Spleen (tissue), 11 donors: ENCODE measurements at regions not wholly inside any gene's neighbourhood (a gene's known extent, or its start where the extent isn't known, plus 50 kb on each side); places are given as distances from the start of the nearest gene placed in this dataset.

Experiments used
- DNase-seq: peaks from one replicate; pipeline ENCODE4 v3.0.0-alpha.2; 2020
- H3K27ac ChIP-seq, 8 donors: fragments of 200-600 bp; sonication (generic) in 7 of 8; 1 replicate in 4 of 8; 2 replicates in 4 of 8; pipeline versions ENCODE4 v1.5.0 to v1.8.0; 2016 to 2021; ENCODE audit warnings: inconsistent platforms in 4 of 8, mild to moderate bottlenecking in 4 of 8, moderate library complexity in 1 of 8
- H3K27me3 ChIP-seq, 7 donors: fragments of 200-600 bp; sonication (generic) in 6 of 7; replicated peaks in 1 of 7; 1 replicate in 4 of 7; 2 replicates in 3 of 7; pipeline versions ENCODE4 v1.5.0 to v1.8.0; 2016 to 2021; ENCODE audit warnings: inconsistent platforms in 3 of 7, mild to moderate bottlenecking in 1 of 7
- H3K36me3 ChIP-seq, 6 donors: fragments of 200-600 bp; sonication (generic) in 5 of 6; 1 replicate in 4 of 6; 2 replicates in 2 of 6; pipeline versions ENCODE4 v1.5.0 to v1.8.0; 2016 to 2021; ENCODE audit warnings: inconsistent platforms in 2 of 6
- H3K4me1 ChIP-seq, 6 donors: fragments of 200-600 bp; sonication (generic) in 5 of 6; 1 replicate in 3 of 6; 2 replicates in 3 of 6; pipeline versions ENCODE4 v1.5.0 to v1.8.0; 2016 to 2021; ENCODE audit warnings: inconsistent platforms in 3 of 6
- H3K4me3 ChIP-seq, 8 donors: fragments of 200-600 bp; sonication (generic) in 7 of 8; 1 replicate in 4 of 8; 2 replicates in 4 of 8; pipeline versions ENCODE4 v1.5.0 to v1.8.0; 2016 to 2021; ENCODE audit warnings: inconsistent platforms in 4 of 8, mild to moderate bottlenecking in 4 of 8, moderate library complexity in 2 of 8
- H3K9me3 ChIP-seq, 8 donors: fragments of 200-600 bp; sonication (generic) in 7 of 8; 1 replicate in 4 of 8; 2 replicates in 4 of 8; pipeline versions ENCODE4 v1.5.0 to v1.8.0; 2016 to 2021; ENCODE audit warnings: inconsistent platforms in 4 of 8
- POLR2A ChIP-seq, 3 donors: fragments of 450-650 bp; IDR thresholded peaks; one replicate each; pipeline ENCODE4 v1.5.1; 2017; ENCODE audit warnings: antibody characterized with exemption in 3 of 3, mild to moderate bottlenecking in 1 of 3
- POLR2AphosphoS5 ChIP-seq, 3 donors: sonication (generic); formaldehyde crosslinking; IDR thresholded peaks; one replicate each; pipeline ENCODE4 v1.5.1; 2017; ENCODE audit warnings: antibody characterized with exemption in 3 of 3
- WGBS, 5 donors: extraction: QIAGEN DNeasy Blood & Tissue Kit in 3 of 5; methylation state at CpG; one replicate each; pipeline versions ENCODE4 v1.1.5 to v1.1.7; 2013 to 2018; 5-methylcytosine and 5-hydroxymethylcytosine counted together
- intact Hi-C: fragments of 100-400 bp; cut with DNase I; formaldehyde crosslinking; loops from one replicate; pipeline ENCODE4 v1.15.0; 2023; ENCODE audit warnings: low total_unique reads
- TF ChIP-seq, protein P1 (sequence below), 11 experiments: fragments of 200-600 bp in 7 of 11; fragments of 450-650 bp in 4 of 11; sonication (generic) in 4 of 11; IDR thresholded peaks in 8 of 11; conservative IDR thresholded peaks in 3 of 11; 1 replicate in 7 of 11; 2 replicates in 4 of 11; pipeline versions ENCODE4 v1.4.0 to v1.8.0; 2016 to 2021; ENCODE audit warnings: antibody characterized with exemption in 11 of 11, inconsistent platforms in 4 of 11, mild to moderate bottlenecking in 1 of 11
- donor health status: healthy with polysubstance abuse.
- donor health status: DM: no; HTN: no; CAD: no; lungs with moderate emphysema.
- donor health status: DM: no; HTN: no; CAD: no.
- donor health status: Bipolar disorder and iron deficiency.
- donor health status: healthy.
- donor health status: DM: no; HTN: no; CAD: no.
- donor health status: DM: yes; HTN: yes; CAD: no.

DNA sequence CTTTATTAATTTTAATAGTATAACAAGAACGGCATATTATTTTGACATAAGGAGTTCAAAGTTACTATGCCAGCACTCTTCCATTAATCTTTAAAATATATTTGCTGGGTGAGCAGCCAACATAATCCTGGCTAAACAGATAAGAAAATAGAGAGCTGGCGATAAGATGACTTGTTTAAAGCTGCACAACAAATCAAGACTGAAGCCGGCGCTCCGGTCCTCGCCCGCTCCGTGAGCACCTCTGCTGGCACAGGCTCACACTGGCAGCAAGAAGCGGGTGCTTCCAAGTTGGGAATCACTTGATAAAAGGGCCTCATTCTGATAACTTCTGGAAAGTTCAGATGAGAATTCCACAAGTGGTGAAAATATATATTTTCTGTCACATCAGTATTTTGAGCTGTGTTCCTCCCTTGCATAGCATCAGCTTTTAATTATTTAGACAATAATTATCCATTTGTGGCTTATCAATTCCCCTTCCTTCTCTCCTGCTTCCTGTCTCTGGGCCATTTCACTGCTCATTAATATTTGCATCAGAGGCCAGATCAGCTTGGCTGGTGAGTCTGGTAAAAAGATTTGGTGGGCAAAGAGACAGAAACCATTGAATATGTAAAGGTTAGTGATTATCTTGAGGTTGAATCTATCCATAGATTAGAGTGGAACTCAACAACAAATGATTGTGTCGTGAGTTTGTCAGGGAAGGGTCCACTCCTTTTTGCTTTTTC lies 205.3 kb downstream of the MZT1 start:
- no peaks in the 10 kb centered on the region for H3K9me3 ChIP-seq
- no peak for TF ChIP-seq POLR2A (IDR thresholded peaks at IDR 0.05)
- no peak for TF ChIP-seq POLR2AphosphoS5 (IDR thresholded peaks at IDR 0.05)
- TF ChIP-seq, protein P1, sequence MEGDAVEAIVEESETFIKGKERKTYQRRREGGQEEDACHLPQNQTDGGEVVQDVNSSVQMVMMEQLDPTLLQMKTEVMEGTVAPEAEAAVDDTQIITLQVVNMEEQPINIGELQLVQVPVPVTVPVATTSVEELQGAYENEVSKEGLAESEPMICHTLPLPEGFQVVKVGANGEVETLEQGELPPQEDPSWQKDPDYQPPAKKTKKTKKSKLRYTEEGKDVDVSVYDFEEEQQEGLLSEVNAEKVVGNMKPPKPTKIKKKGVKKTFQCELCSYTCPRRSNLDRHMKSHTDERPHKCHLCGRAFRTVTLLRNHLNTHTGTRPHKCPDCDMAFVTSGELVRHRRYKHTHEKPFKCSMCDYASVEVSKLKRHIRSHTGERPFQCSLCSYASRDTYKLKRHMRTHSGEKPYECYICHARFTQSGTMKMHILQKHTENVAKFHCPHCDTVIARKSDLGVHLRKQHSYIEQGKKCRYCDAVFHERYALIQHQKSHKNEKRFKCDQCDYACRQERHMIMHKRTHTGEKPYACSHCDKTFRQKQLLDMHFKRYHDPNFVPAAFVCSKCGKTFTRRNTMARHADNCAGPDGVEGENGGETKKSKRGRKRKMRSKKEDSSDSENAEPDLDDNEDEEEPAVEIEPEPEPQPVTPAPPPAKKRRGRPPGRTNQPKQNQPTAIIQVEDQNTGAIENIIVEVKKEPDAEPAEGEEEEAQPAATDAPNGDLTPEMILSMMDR (IDR thresholded peaks at IDR 0.05 in 8 of 11, conservative IDR thresholded peaks at IDR 0.05 in 3 of 11) = no peak

DNA sequence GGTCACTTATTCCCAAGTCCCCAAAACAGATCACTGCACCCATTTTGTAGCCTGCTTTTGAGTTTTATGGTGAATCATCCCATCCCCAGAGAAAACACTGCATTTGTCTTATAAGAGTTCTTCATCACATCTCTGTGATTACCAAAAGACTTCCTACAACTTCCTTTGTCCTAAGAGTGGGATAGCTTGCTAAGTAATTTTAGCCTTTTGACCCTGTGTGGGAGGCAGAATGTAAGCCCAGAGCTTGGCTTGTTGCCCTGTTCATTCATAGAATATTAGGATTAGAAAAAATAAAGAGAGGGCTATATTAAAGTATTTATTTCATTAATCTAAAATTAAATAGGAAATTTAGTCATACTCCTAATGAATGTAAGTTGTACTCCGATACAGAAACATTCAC lies 213.3 kb downstream of the MZT1 start:
- H3K27ac ChIP-seq = no peak overlapping the region

More for the DNA sequence above, 205.3 kb downstream of the MZT1 start:
- Histone ChIP-seq H3K27me3 (no peaks in the 10 kb centered on the region), H3K4me1 (no peaks in the 10 kb centered on the region), H3K4me3 (no peak overlapping the region), H3K27ac (no peak overlapping the region), H3K36me3 (no peaks in the 10 kb centered on the region)
- intact Hi-C loops = no loop called here
- DNase-seq = no peak
- 91 to 96% (median 93%) methylated on average over 10 of the region's 10 CpGs for WGBS, 5 donors

DNA sequence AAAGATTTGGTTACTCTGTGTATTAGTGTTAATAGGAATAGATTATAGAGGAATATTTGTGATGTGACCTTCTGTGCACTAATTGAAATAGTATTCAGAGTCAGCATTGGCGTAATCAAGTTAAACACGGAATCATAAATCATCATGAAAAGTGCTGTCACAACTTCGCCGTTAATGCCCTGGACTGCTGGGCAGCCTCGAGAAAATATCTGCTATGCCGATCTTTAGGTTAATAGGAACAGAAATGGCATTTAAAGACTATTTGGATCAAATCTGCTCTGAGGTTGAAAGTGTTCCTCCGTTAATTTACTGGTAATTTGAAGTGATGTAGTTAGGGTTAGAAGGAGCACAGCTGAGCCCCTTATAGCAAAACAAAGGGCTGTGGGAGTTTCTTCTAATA lies 219.0 kb downstream of the MZT1 start:
- peak overlapping the region in 2 of 8 donors; percentile 3 to 23 for H3K4me3 ChIP-seq
- no peaks in the 10 kb centered on the region for H3K9me3 ChIP-seq
- WGBS, 5 donors = 71 to 81% (median 79%) methylated on average over 7 of the region's 7 CpGs
- no peaks in the 10 kb centered on the region for H3K27me3 ChIP-seq
- no peaks in the 10 kb centered on the region for H3K4me1 ChIP-seq
- no peaks in the 10 kb centered on the region for H3K36me3 ChIP-seq
- intact Hi-C loops = no loop called here
- no peak overlapping the region for H3K27ac ChIP-seq
- TF ChIP-seq, protein P1 (IDR thresholded peaks at IDR 0.05 in 8 of 11, conservative IDR thresholded peaks at IDR 0.05 in 3 of 11) = no peak
- TF ChIP-seq POLR2AphosphoS5 (IDR thresholded peaks at IDR 0.05) (no peak), POLR2A (IDR thresholded peaks at IDR 0.05) (no peak)
- DNase-seq = no peak

More for the DNA sequence above, 213.3 kb downstream of the MZT1 start:
- no peak for TF ChIP-seq POLR2A (IDR thresholded peaks at IDR 0.05)
- TF ChIP-seq POLR2AphosphoS5 (IDR thresholded peaks at IDR 0.05) = no peak
- TF ChIP-seq, protein P1 (IDR thresholded peaks at IDR 0.05 in 8 of 11, conservative IDR thresholded peaks at IDR 0.05 in 3 of 11) = no peak
- H3K9me3 ChIP-seq = no peaks in the 10 kb centered on the region
- no peaks in the 10 kb centered on the region for H3K36me3 ChIP-seq
- no peak overlapping the region for H3K4me3 ChIP-seq
- H3K4me1 ChIP-seq = no peaks in the 10 kb centered on the region
- intact Hi-C loops = no loop called here
- H3K27me3 ChIP-seq = no peaks in the 10 kb centered on the region
- WGBS, 5 donors = 0 to 51% (median 0%) methylated on average over 1 of the region's 1 CpG
- no peak for DNase-seq

DNA sequence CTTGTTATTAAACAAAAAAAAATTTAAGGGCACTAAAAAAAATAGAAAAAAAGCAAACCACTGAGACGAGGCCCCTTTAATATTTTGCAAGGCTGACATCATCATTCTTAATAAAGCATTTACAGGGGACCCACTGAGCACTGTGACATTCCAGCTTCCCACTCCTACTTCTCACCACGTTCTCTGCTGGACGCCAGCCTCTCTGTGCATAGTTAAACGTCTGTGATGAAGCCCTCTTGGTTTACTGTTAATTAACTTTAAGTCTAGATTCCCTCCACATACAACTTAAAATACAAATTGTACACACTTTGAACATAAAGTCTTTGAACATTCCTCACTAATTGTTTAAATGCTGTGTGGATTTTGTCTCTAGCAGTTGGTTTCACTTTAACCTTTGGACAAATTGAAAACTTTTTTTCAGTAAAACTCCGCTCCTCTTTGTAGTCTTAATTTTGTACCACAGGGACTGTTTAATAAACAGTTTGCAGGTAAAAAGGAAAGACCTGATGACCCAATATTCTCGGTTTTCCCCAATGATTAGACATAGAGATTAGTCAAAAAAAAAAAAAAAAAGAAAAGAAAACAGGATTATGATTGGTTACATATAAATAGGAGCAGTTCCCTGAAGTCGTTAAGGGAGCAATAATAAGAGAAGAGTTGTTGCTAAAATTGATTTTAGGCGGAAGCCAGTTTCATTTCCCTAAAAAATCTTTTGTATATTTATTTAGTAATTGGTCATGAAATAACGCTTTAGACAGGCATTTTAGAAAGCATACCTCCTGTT lies 219.8 kb downstream of the MZT1 start:
- Histone ChIP-seq H3K4me3 (peak overlapping the region in 2 of 8 donors; percentile 23 to 30), H3K4me1 (no peaks in the 10 kb centered on the region), H3K36me3 (no peaks in the 10 kb centered on the region), H3K27ac (no peak overlapping the region), H3K9me3 (no peaks in the 10 kb centered on the region), H3K27me3 (no peaks in the 10 kb centered on the region)
- intact Hi-C loops = no loop called here
- no peak for DNase-seq
- WGBS, 5 donors = 62 to 75% (median 71%) methylated on average over 9 of the region's 9 CpGs
- TF ChIP-seq POLR2A (IDR thresholded peaks at IDR 0.05) (no peak), POLR2AphosphoS5 (IDR thresholded peaks at IDR 0.05) (no peak)
- TF ChIP-seq, protein P1 (IDR thresholded peaks at IDR 0.05 in 8 of 11, conservative IDR thresholded peaks at IDR 0.05 in 3 of 11) = no peak
